AG09309 (cell line): ENCODE measurements at regions not wholly inside any gene's neighbourhood (a gene's known extent, or its start where the extent isn't known, plus 50 kb on each side); places are given as distances from the start of the nearest gene placed in this dataset.

ENCODE experiments used
- DNase-seq: peaks from one replicate; pipeline ENCODE4 v3.0.0-alpha.2; 2010; ENCODE audit warnings: low read depth
- H3K4me3 ChIP-seq: 2 replicates; pipeline ENCODE4 v1.5.1; 2011; ENCODE audit warnings: mild to moderate bottlenecking, low read depth, low read length, moderate library complexity; ENCODE audit not compliant: control insufficient read depth
- CTCF ChIP-seq: IDR thresholded peaks from 2 replicates; pipeline ENCODE4 v1.5.1; 2011; ENCODE audit warnings: mild to moderate bottlenecking, low read depth, low read length, inconsistent platforms; ENCODE audit not compliant: insufficient read depth, control insufficient read depth; ENCODE audit errors: missing control alignments

GRCh38 chr13:91166714-91167511 is 180.6 kb upstream of the MIR17HG start:
- no peak for TF ChIP-seq CTCF
- no peak for DNase-seq

GRCh38 chr13:91167706-91168385 is 179.6 kb upstream of the MIR17HG start:
- no peak overlapping the region for H3K4me3 ChIP-seq
- TF ChIP-seq CTCF: no peak
- DNase-seq: no peak

More at GRCh38 chr13:91166714-91167511, 180.6 kb upstream of the MIR17HG start:
- H3K4me3 ChIP-seq: no peak overlapping the region

DNA sequence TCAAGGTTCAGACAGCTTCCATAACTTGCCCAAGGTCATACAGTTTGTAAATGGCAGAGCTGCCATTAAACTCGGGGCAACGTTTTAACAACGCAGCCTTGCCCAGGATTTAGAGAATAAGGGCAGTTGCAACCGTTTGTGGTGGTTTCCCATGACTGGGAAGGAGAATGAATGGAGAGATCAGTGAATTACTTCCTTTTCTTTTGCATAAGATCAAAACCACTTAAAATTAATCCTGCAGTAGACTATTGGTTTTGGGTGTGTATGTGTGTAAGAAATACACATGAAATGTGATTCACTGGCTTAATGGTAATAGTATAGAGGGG is 179.1 kb upstream of the MIR17HG start:
- no peak for DNase-seq
- no peak for TF ChIP-seq CTCF
- no peak overlapping the region for H3K4me3 ChIP-seq

GRCh38 chr13:91169321-91170050 is 178.0 kb upstream of the MIR17HG start:
- TF ChIP-seq CTCF: no peak
- DNase-seq: no peak
- no peak overlapping the region for H3K4me3 ChIP-seq

GRCh38 chr13:91172160-91172559 is 175.3 kb upstream of the MIR17HG start:
- no peak overlapping the region for H3K4me3 ChIP-seq
- no peak for DNase-seq
- TF ChIP-seq CTCF: no peak

DNA sequence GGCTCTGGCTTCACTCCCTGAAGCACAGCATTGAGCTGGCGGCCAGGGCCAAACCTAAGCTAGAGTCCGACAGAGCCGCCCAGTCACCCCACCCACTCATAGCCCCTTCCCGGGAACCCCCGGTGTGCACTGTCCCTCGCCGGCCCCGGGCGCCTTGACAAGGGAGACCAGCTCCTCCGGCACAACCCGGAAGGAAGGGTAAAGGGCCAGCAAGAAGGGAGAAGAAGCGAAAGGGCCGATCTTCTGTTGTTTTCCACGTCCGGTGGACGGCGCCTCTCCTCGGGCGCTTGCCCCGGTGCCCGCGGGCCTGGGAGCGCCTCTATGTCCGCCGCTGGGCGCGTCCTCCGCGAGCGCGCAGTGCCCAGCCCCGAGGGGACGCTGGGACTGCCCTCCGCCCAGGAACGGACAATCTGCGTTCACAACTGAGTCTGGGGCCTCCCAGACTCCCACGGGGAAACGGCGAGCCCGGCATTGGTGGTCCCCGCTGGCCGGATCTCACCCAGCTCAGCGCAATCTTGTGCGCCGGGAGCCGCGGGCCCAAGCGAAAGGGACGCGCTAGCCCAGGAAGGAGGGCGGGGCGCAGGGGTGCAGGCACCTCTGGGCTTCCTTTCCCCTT is 172.5 kb upstream of the MIR17HG start:
- H3K4me3 ChIP-seq: no peak overlapping the region
- no peak for TF ChIP-seq CTCF

More for the DNA sequence above, 172.5 kb upstream of the MIR17HG start:
- DNase-seq: no peak
